ENCODE measurements at regions not wholly inside any gene's neighbourhood (a gene's known extent, or its start where the extent isn't known, plus 50 kb on each side); places are given as distances from the start of the nearest gene placed in this dataset.

- Histone ChIP-seq H3K27me3 (no peaks in the 10 kb centered on the region), H3K27ac (no peak overlapping the region), H3K4me1 (peaks cover 1% of the 10 kb centered on the region; the same call in 1 of the 2 replicates), H3K4me3 (no peak overlapping the region), H3K9ac (no peak overlapping the region), H3K36me3 (no peaks in the 10 kb centered on the region), H3K4me2 (no peak overlapping the region), H4K20me1 (no peaks in the 10 kb centered on the region), H3K9me3 (no peaks in the 10 kb centered on the region)
- no peak for TF ChIP-seq Cebpa-rat (IDR thresholded peaks at IDR 0.05)
Observed at GRCh38 chr1:96370757-96371156, 350.8 kb upstream of the PTBP2 start.

GRCh38 chr1:96372881-96373280 is 348.7 kb upstream of the PTBP2 start:
- H3K9ac ChIP-seq: no peak overlapping the region
- H3K9me3 ChIP-seq: no peaks in the 10 kb centered on the region
- H3K27me3 ChIP-seq: no peaks in the 10 kb centered on the region
- no peak for TF ChIP-seq Cebpa-rat (IDR thresholded peaks at IDR 0.05)
- H3K4me1 ChIP-seq: peaks cover 13% of the 10 kb centered on the region
- H3K4me2 ChIP-seq: no peak overlapping the region
- H4K20me1 ChIP-seq: no peaks in the 10 kb centered on the region
- no peak overlapping the region for H3K27ac ChIP-seq
- no peaks in the 10 kb centered on the region for H3K36me3 ChIP-seq
- no peak overlapping the region for H3K4me3 ChIP-seq

- H3K9ac ChIP-seq: no peak overlapping the region
- H3K36me3 ChIP-seq: no peaks in the 10 kb centered on the region
- no peak overlapping the region for H3K27ac ChIP-seq
- H3K27me3 ChIP-seq: no peaks in the 10 kb centered on the region
- no peak overlapping the region for H3K4me2 ChIP-seq
- no peak for TF ChIP-seq Cebpa-rat (IDR thresholded peaks at IDR 0.05)
- H3K4me1 ChIP-seq: peaks cover 13% of the 10 kb centered on the region
- H3K9me3 ChIP-seq: no peaks in the 10 kb centered on the region
- H3K4me3 ChIP-seq: no peak overlapping the region
- no peaks in the 10 kb centered on the region for H4K20me1 ChIP-seq
Observed at GRCh38 chr1:96374076-96374762, 347.4 kb upstream of the PTBP2 start.

- H3K27me3 ChIP-seq: no peaks in the 10 kb centered on the region
- H3K9me3 ChIP-seq: no peaks in the 10 kb centered on the region
- peak overlapping the region; percentile 66 for H3K4me2 ChIP-seq
- no peak overlapping the region for H3K9ac ChIP-seq
- no peak overlapping the region for H3K4me3 ChIP-seq
- TF ChIP-seq Cebpa-rat (IDR thresholded peaks at IDR 0.05): no peak
- peaks cover 13% of the 10 kb centered on the region for H3K4me1 ChIP-seq
- no peaks in the 10 kb centered on the region for H3K36me3 ChIP-seq
- no peaks in the 10 kb centered on the region for H4K20me1 ChIP-seq
- H3K27ac ChIP-seq: no peak overlapping the region
Observed at GRCh38 chr1:96376846-96377245, 344.7 kb upstream of the PTBP2 start.

- Histone ChIP-seq H3K9ac (no peak overlapping the region), H3K27me3 (no peaks in the 10 kb centered on the region), H3K36me3 (no peaks in the 10 kb centered on the region), H3K27ac (no peak overlapping the region), H3K9me3 (no peaks in the 10 kb centered on the region), H3K4me2 (no peak overlapping the region), H3K4me3 (no peak overlapping the region), H4K20me1 (no peaks in the 10 kb centered on the region), H3K4me1 (no peaks in the 10 kb centered on the region)
- TF ChIP-seq Cebpa-rat (IDR thresholded peaks at IDR 0.05): no peak
Observed at GRCh38 chr1:96384611-96385010, 337.0 kb upstream of the PTBP2 start.

- TF ChIP-seq Cebpa-rat (IDR thresholded peaks at IDR 0.05): no peak
- Histone ChIP-seq H3K4me2 (no peak overlapping the region), H3K9me3 (no peaks in the 10 kb centered on the region), H3K27me3 (no peaks in the 10 kb centered on the region), H4K20me1 (no peaks in the 10 kb centered on the region), H3K27ac (no peak overlapping the region), H3K9ac (no peak overlapping the region), H3K4me1 (no peaks in the 10 kb centered on the region), H3K4me3 (no peak overlapping the region), H3K36me3 (no peaks in the 10 kb centered on the region)
Observed at GRCh38 chr1:96387785-96388184, 333.8 kb upstream of the PTBP2 start.

- no peak for TF ChIP-seq Cebpa-rat (IDR thresholded peaks at IDR 0.05)
- no peak overlapping the region for H3K4me3 ChIP-seq
- H3K36me3 ChIP-seq: no peaks in the 10 kb centered on the region
- no peak overlapping the region for H3K27ac ChIP-seq
- no peaks in the 10 kb centered on the region for H4K20me1 ChIP-seq
- H3K9me3 ChIP-seq: no peaks in the 10 kb centered on the region
- no peak overlapping the region for H3K4me2 ChIP-seq
- no peaks in the 10 kb centered on the region for H3K27me3 ChIP-seq
- H3K4me1 ChIP-seq: no peaks in the 10 kb centered on the region
- H3K9ac ChIP-seq: no peak overlapping the region
Observed at GRCh38 chr1:96388421-96389310, 332.9 kb upstream of the PTBP2 start.

GRCh38 chr1:96400089-96400488 is 321.5 kb upstream of the PTBP2 start:
- no peaks in the 10 kb centered on the region for H4K20me1 ChIP-seq
- TF ChIP-seq Cebpa-rat (IDR thresholded peaks at IDR 0.05): no peak
- no peak overlapping the region for H3K4me3 ChIP-seq
- H3K4me2 ChIP-seq: no peak overlapping the region
- no peaks in the 10 kb centered on the region for H3K36me3 ChIP-seq
- no peak overlapping the region for H3K9ac ChIP-seq
- H3K9me3 ChIP-seq: no peaks in the 10 kb centered on the region
- no peak overlapping the region for H3K27ac ChIP-seq
- no peaks in the 10 kb centered on the region for H3K4me1 ChIP-seq
- H3K27me3 ChIP-seq: no peaks in the 10 kb centered on the region

- no peak overlapping the region for H3K4me3 ChIP-seq
- no peaks in the 10 kb centered on the region for H4K20me1 ChIP-seq
- no peaks in the 10 kb centered on the region for H3K9me3 ChIP-seq
- no peak overlapping the region for H3K27ac ChIP-seq
- H3K9ac ChIP-seq: no peak overlapping the region
- no peaks in the 10 kb centered on the region for H3K4me1 ChIP-seq
- H3K36me3 ChIP-seq: no peaks in the 10 kb centered on the region
- H3K4me2 ChIP-seq: no peak overlapping the region
- no peaks in the 10 kb centered on the region for H3K27me3 ChIP-seq
- TF ChIP-seq Cebpa-rat (IDR thresholded peaks at IDR 0.05): no peak
Observed at GRCh38 chr1:96409087-96409486, 312.5 kb upstream of the PTBP2 start.

GRCh38 chr1:96409689-96410088 is 311.9 kb upstream of the PTBP2 start:
- H3K27me3 ChIP-seq: no peaks in the 10 kb centered on the region

More at GRCh38 chr1:96409689-96410088, 311.9 kb upstream of the PTBP2 start:
- Histone ChIP-seq H3K9ac (no peak overlapping the region), H3K4me2 (no peak overlapping the region), H3K4me3 (no peak overlapping the region), H3K4me1 (no peaks in the 10 kb centered on the region), H3K9me3 (no peaks in the 10 kb centered on the region), H3K27ac (no peak overlapping the region), H4K20me1 (no peaks in the 10 kb centered on the region), H3K36me3 (no peaks in the 10 kb centered on the region)
- no peak for TF ChIP-seq Cebpa-rat (IDR thresholded peaks at IDR 0.05)
